Activated naive CD8-positive, alpha-beta T cell treated with anti-CD3 and anti-CD28 coated beads, Interleukin-2, amount 10 ng/mL, durations not matched to agents 7 days and 5 days (primary cell): ENCODE measurements at regions not wholly inside any gene's neighbourhood (a gene's known extent, or its start where the extent isn't known, plus 50 kb on each side); places are given as distances from the start of the nearest gene placed in this dataset.

ENCODE experiments used
- ATAC-seq: fragments of 150-1000 bp; cut with Tn5 transposase; one replicate; pipeline ENCODE4 v1.10.0; 2021; ENCODE audit warnings: low read depth, moderate library complexity
- POLR2A ChIA-PET: fragments of 350-600 bp; sonication (Branson Sonifier 250); formaldehyde crosslinking; loops from one replicate; lab custom pipeline; 2021; ENCODE audit warnings: antibody characterized with exemption; lab: Charles Lee
- DNase-seq: peaks from one replicate; pipeline ENCODE4 v3.0.0; 2021
- H3K27ac Mint-ChIP-seq: one replicate; pipeline ENCODE4 v1.8.0; 2022; ENCODE audit warnings: mild to moderate bottlenecking, mixed read lengths
- H3K27me3 Mint-ChIP-seq: one replicate; pipeline ENCODE4 v1.8.0; 2022; ENCODE audit warnings: mild to moderate bottlenecking, moderate library complexity, mixed read lengths
- H3K36me3 Mint-ChIP-seq: one replicate; pipeline ENCODE4 v1.8.0; 2021; ENCODE audit warnings: mild to moderate bottlenecking, mixed read lengths
- H3K4me1 Mint-ChIP-seq: one replicate; pipeline ENCODE4 v1.8.0; 2021; ENCODE audit warnings: mixed read lengths
- H3K4me3 Mint-ChIP-seq: one replicate; pipeline ENCODE4 v1.8.0; 2022; ENCODE audit warnings: mild to moderate bottlenecking, moderate library complexity, mixed read lengths
- H3K9me3 Mint-ChIP-seq: one replicate; pipeline ENCODE4 v1.8.0; 2021; ENCODE audit warnings: mixed read lengths

DNA sequence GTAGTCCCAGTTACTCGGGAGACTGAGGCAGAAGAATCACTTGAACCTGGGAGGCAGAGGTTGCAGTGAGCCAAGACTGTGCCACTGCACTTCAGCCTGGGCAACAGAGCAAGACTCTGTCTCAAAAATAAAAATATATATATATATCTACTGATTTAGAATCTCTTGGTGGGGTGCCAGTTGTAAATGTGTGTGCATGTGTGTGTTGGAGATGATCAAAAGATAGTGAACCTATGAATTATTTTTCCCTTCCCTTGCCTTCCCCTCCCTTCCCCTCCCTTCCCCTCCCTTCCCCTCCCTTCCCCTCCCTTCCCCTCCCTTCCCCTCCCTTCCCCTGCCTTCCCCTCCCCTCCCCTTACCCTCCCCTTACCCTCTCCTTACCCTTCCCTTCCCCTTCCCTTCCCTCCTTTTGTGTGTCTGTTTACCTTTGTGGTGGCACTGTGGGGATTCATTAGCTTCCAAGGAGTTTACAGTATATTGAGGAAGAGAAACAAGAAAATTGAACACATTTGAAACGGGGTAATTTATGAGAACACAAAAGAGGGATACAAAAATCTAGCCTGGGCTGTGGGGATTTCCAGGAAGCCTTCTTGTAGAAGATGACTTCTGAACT lies 281.5 kb upstream of the DPPA4 start:
- peaks cover 3% of the 10 kb centered on the region for H3K27me3 Mint-ChIP-seq
- peaks cover 2% of the 10 kb centered on the region for H3K9me3 Mint-ChIP-seq
- no peak overlapping the region for H3K27ac Mint-ChIP-seq
- H3K36me3 Mint-ChIP-seq, result peaks cover 1% of the 10 kb centered on the region
- no peak overlapping the region for H3K4me3 Mint-ChIP-seq
- POLR2A ChIA-PET, result no interaction called here
- H3K4me1 Mint-ChIP-seq, result no peaks in the 10 kb centered on the region
- DNase-seq (no peak), ATAC-seq (no peak)

- no peaks in the 10 kb centered on the region for H3K36me3 Mint-ChIP-seq
- H3K4me1 Mint-ChIP-seq, result no peaks in the 10 kb centered on the region
- no peak for DNase-seq
- no peaks in the 10 kb centered on the region for H3K27me3 Mint-ChIP-seq
- POLR2A ChIA-PET, result no interaction called here
- H3K9me3 Mint-ChIP-seq, result peaks cover 2% of the 10 kb centered on the region
- no peak for ATAC-seq
- no peak overlapping the region for H3K4me3 Mint-ChIP-seq
- no peak overlapping the region for H3K27ac Mint-ChIP-seq
These were observed 294.6 kb upstream of the DPPA4 start for GRCh38 chr3:109631897-109632296.

- no peaks in the 10 kb centered on the region for H3K4me1 Mint-ChIP-seq
- no peak overlapping the region for H3K27ac Mint-ChIP-seq
- DNase-seq (no peak), ATAC-seq (no peak)
- H3K27me3 Mint-ChIP-seq, result no peaks in the 10 kb centered on the region
- H3K36me3 Mint-ChIP-seq, result no peaks in the 10 kb centered on the region
- peaks cover 3% of the 10 kb centered on the region for H3K9me3 Mint-ChIP-seq
- no peak overlapping the region for H3K4me3 Mint-ChIP-seq
- POLR2A ChIA-PET, result no interaction called here
These were observed 302.9 kb upstream of the DPPA4 start for GRCh38 chr3:109640146-109640652.

GRCh38 chr3:109642025-109642424 lies 304.7 kb upstream of the DPPA4 start:
- Mint-ChIP-seq H3K27ac (no peak overlapping the region), H3K4me1 (no peaks in the 10 kb centered on the region), H3K27me3 (no peaks in the 10 kb centered on the region), H3K9me3 (peaks cover 2% of the 10 kb centered on the region), H3K36me3 (no peaks in the 10 kb centered on the region), H3K4me3 (no peak overlapping the region)
- ATAC-seq (no peak), DNase-seq (no peak)
- POLR2A ChIA-PET, result no interaction called here

DNA sequence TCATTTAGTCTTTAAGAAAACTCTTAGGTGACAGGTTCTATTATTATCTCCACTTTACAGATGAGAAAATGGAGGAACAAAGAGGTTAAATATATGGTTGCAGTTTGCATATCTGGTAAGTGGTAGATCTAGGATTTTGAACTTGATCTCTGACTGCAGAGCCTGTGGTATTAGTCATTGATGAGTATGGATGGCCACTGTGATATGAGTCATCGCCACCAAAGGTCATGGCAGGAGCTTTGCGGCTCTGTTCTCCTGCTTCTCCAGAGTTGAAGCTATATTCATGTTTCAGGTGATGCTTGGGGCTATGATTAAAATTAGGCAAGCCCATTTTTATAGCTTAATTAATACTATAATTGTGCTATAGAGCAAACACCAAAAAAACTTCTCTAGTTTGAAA lies 306.2 kb upstream of the DPPA4 start:
- H3K9me3 Mint-ChIP-seq, result no peaks in the 10 kb centered on the region
- POLR2A ChIA-PET, result no interaction called here
- no peak overlapping the region for H3K27ac Mint-ChIP-seq
- no peaks in the 10 kb centered on the region for H3K4me1 Mint-ChIP-seq
- H3K36me3 Mint-ChIP-seq, result no peaks in the 10 kb centered on the region
- no peak overlapping the region for H3K4me3 Mint-ChIP-seq
- H3K27me3 Mint-ChIP-seq, result peaks cover 2% of the 10 kb centered on the region
- no peak for DNase-seq
- no peak for ATAC-seq

DNA sequence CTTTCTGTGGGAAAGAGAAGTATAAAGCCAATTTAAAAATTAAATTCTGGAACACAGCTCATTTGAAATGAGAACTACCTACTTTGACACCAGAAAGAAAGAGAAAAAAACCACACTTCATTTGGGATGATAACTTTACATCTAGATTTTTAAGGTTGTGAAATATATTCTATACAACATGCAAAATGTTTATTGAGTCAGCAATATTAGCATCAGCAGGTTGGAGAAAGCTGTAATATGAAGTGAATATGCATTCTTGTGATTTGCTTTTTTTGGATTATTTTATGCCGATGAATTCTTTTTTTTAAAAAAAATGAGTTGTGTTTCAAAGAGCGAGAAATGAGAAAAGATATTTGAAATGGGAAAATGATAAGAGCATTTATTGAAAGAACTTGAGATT lies 307.0 kb upstream of the DPPA4 start:
- H3K9me3 Mint-ChIP-seq, result peaks cover 2% of the 10 kb centered on the region
- no peak overlapping the region for H3K27ac Mint-ChIP-seq
- H3K4me3 Mint-ChIP-seq, result no peak overlapping the region
- DNase-seq, result no peak
- POLR2A ChIA-PET, result no interaction called here
- H3K27me3 Mint-ChIP-seq, result peaks cover 2% of the 10 kb centered on the region
- ATAC-seq, result no peak
- H3K4me1 Mint-ChIP-seq, result no peaks in the 10 kb centered on the region
- H3K36me3 Mint-ChIP-seq, result no peaks in the 10 kb centered on the region

GRCh38 chr3:109644746-109645145 lies 307.4 kb upstream of the DPPA4 start:
- Mint-ChIP-seq H3K27ac (no peak overlapping the region), H3K36me3 (no peaks in the 10 kb centered on the region), H3K4me3 (no peak overlapping the region), H3K4me1 (no peaks in the 10 kb centered on the region), H3K27me3 (peaks cover 2% of the 10 kb centered on the region), H3K9me3 (peaks cover 2% of the 10 kb centered on the region)
- ATAC-seq, result no peak
- no peak for DNase-seq
- POLR2A ChIA-PET, result no interaction called here

GRCh38 chr3:109648027-109648426 lies 310.7 kb upstream of the DPPA4 start:
- H3K4me1 Mint-ChIP-seq, result no peaks in the 10 kb centered on the region
- POLR2A ChIA-PET, result no interaction called here
- peaks cover 2% of the 10 kb centered on the region for H3K27me3 Mint-ChIP-seq
- ATAC-seq, result no peak
- no peak for DNase-seq
- no peak overlapping the region for H3K4me3 Mint-ChIP-seq
- H3K27ac Mint-ChIP-seq, result no peak overlapping the region
- peaks cover 9% of the 10 kb centered on the region for H3K9me3 Mint-ChIP-seq
- no peaks in the 10 kb centered on the region for H3K36me3 Mint-ChIP-seq

DNA sequence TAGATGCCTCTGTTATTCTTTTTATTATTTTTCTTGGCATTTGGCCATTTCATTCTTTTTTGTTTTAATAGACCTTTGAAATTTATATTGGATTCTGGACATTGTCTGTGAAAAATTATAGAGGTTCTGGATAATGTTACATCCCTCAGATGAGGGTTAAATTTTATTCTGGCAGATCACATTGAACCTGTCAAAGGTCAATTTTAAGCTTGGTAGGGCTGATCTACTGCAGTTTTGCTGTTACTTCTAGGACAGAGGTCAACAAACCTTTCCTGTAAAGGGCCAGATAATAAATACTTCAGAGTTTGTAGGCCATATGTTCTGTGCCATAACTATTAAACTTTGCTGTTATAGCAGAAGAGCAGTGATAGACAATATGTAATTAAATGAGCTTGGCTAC lies 318.9 kb upstream of the DPPA4 start:
- Mint-ChIP-seq H3K4me1 (no peaks in the 10 kb centered on the region), H3K27ac (no peak overlapping the region)
- ATAC-seq, result no peak

DNA sequence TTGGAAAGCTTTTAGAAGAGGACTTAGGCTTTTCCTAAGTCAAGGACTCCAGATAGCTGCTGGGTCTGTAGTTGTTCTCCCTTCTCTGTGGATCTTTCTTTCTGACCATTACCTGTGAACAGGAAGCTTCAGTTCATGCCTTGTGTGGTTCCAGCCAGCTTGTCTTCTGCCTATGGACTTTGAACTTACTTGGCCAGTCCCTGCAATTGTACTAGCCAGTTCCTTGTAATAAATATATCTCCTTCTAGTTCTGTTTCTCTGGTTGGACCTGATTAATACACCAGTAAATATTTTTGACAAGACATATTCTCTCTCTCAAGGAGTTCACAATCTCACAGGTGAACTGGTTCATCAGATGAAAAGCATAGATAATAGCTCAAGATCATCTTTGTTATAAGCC lies 341.3 kb upstream of the DPPA4 start:
- DNase-seq (no peak), ATAC-seq (no peak)
- Mint-ChIP-seq H3K27ac (no peak overlapping the region), H3K9me3 (no peaks in the 10 kb centered on the region), H3K27me3 (peaks cover 7% of the 10 kb centered on the region), H3K4me1 (no peaks in the 10 kb centered on the region), H3K36me3 (no peaks in the 10 kb centered on the region), H3K4me3 (no peak overlapping the region)
- POLR2A ChIA-PET, result no interaction called here

More for the DNA sequence above, 318.9 kb upstream of the DPPA4 start:
- Mint-ChIP-seq H3K4me3 (no peak overlapping the region), H3K36me3 (no peaks in the 10 kb centered on the region), H3K9me3 (peaks cover 6% of the 10 kb centered on the region), H3K27me3 (no peaks in the 10 kb centered on the region)
- no peak for DNase-seq
- POLR2A ChIA-PET, result no interaction called here

- Mint-ChIP-seq H3K9me3 (no peaks in the 10 kb centered on the region), H3K36me3 (no peaks in the 10 kb centered on the region), H3K4me1 (no peaks in the 10 kb centered on the region), H3K27me3 (peaks cover 7% of the 10 kb centered on the region), H3K4me3 (no peak overlapping the region), H3K27ac (no peak overlapping the region)
- POLR2A ChIA-PET, result no interaction called here
- DNase-seq, result no peak
- no peak for ATAC-seq
These were observed 342.3 kb upstream of the DPPA4 start for GRCh38 chr3:109679664-109680063.

GRCh38 chr3:109683746-109684145 lies 346.4 kb upstream of the DPPA4 start:
- Mint-ChIP-seq H3K27me3 (peaks cover 2% of the 10 kb centered on the region), H3K36me3 (no peaks in the 10 kb centered on the region), H3K4me1 (no peaks in the 10 kb centered on the region), H3K4me3 (no peak overlapping the region), H3K27ac (no peak overlapping the region), H3K9me3 (peaks cover 3% of the 10 kb centered on the region)
- POLR2A ChIA-PET, result no interaction called here
- ATAC-seq (no peak), DNase-seq (no peak)

GRCh38 chr3:109685084-109686079 lies 348.0 kb upstream of the DPPA4 start:
- ATAC-seq, result no peak

DNA sequence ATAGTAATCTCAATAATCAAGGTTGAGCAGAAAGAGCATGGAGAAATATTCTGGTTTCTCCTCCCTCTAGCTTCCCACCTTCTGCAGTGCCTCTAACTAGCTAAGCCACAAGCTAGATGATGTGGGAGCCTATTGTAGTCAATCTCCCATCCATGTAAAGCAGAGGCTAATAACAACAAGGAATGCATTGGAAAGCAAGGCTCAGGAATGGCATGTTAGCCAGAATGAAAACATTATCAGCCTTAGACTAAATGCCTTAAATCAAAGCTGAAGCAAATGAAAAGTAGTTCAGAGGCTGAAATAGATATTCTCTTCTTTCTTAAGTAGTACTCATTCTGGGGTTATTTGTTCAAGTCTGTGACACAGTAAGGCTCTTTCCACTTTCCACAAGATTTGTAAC lies 350.3 kb upstream of the DPPA4 start:
- POLR2A ChIA-PET, result no interaction called here
- Mint-ChIP-seq H3K36me3 (peaks cover 1% of the 10 kb centered on the region), H3K4me1 (no peaks in the 10 kb centered on the region), H3K4me3 (no peak overlapping the region), H3K9me3 (peaks cover 13% of the 10 kb centered on the region), H3K27me3 (no peaks in the 10 kb centered on the region), H3K27ac (no peak overlapping the region)
- no peak for DNase-seq
- no peak for ATAC-seq

More at GRCh38 chr3:109685084-109686079, 348.0 kb upstream of the DPPA4 start:
- Mint-ChIP-seq H3K27ac (no peak overlapping the region), H3K27me3 (no peaks in the 10 kb centered on the region), H3K36me3 (no peaks in the 10 kb centered on the region), H3K4me3 (no peak overlapping the region), H3K4me1 (no peaks in the 10 kb centered on the region), H3K9me3 (peaks cover 3% of the 10 kb centered on the region)
- POLR2A ChIA-PET, result no interaction called here
- DNase-seq, result no peak
